Stimulated activated CD4-positive, alpha-beta T cell treated with anti-CD3 and anti-CD28 coated beads, TNF-alpha, amount 100 ng/mL, for 48 hours (primary cell): ENCODE measurements at regions not wholly inside any gene's neighbourhood (a gene's known extent, or its start where the extent isn't known, plus 50 kb on each side); places are given as distances from the start of the nearest gene placed in this dataset.

ENCODE experiments used
- DNase-seq, 3 donors: peaks; one replicate each; pipeline ENCODE4 v3.0.0-alpha.2; 2020; ENCODE audit warnings: low read depth in 3 of 3

GRCh38 chr16:79372503-79373184, 227.9 kb downstream of the MAF start:
- DNase-seq: peak; percentile 10 to 34 (median 26)

- no peak for DNase-seq
Measured at GRCh38 chr16:79370736-79371135, 229.8 kb downstream of the MAF start.

GRCh38 chr16:79369796-79370195, 230.7 kb downstream of the MAF start:
- no peak for DNase-seq

GRCh38 chr16:79367822-79368221, 232.7 kb downstream of the MAF start:
- DNase-seq: no peak

GRCh38 chr16:79366635-79367034, 233.9 kb downstream of the MAF start:
- no peak for DNase-seq

- DNase-seq: no peak
Measured at GRCh38 chr16:79365702-79366101, 234.8 kb downstream of the MAF start.

GRCh38 chr16:79363484-79363883, 237.1 kb downstream of the MAF start:
- no peak for DNase-seq

- no peak for DNase-seq
Measured at GRCh38 chr16:79363035-79363434, 237.5 kb downstream of the MAF start.

- no peak for DNase-seq
Measured at GRCh38 chr16:79362300-79362970, 238.1 kb downstream of the MAF start.

- DNase-seq: no peak
Measured at GRCh38 chr16:79361132-79361751, 239.3 kb downstream of the MAF start.

- DNase-seq: no peak
Measured at GRCh38 chr16:79360267-79360666, 240.3 kb downstream of the MAF start.

GRCh38 chr16:79359082-79359481, 241.5 kb downstream of the MAF start:
- DNase-seq: no peak

- DNase-seq: no peak
Measured at GRCh38 chr16:79358188-79358587, 242.3 kb downstream of the MAF start.

GRCh38 chr16:79355600-79356358, 244.8 kb downstream of the MAF start:
- no peak for DNase-seq

- DNase-seq: no peak
Measured at GRCh38 chr16:79351927-79352326, 248.6 kb downstream of the MAF start.

GRCh38 chr16:79349803-79350202, 250.7 kb downstream of the MAF start:
- no peak for DNase-seq

GRCh38 chr16:79348521-79349306, 251.8 kb downstream of the MAF start:
- peak in 1 of 3 donors; percentile 25 for DNase-seq

GRCh38 chr16:79347277-79347676, 253.3 kb downstream of the MAF start:
- DNase-seq: no peak

GRCh38 chr16:79339863-79340262, 260.7 kb downstream of the MAF start:
- DNase-seq: no peak

GRCh38 chr16:79337906-79338305, 262.6 kb downstream of the MAF start:
- no peak for DNase-seq

GRCh38 chr16:79336437-79337229, 263.9 kb downstream of the MAF start:
- DNase-seq: no peak
